ENCODE measurements at regions not wholly inside any gene's neighbourhood (a gene's known extent, or its start where the extent isn't known, plus 50 kb on each side); places are given as distances from the start of the nearest gene placed in this dataset.

GRCh38 chr2:104388296-104388695 is 465.6 kb upstream of the POU3F3 start:
- TF ChIP-seq GATA1 (IDR thresholded peaks at IDR 0.05; ENCODE audit: low read depth, low read length) (no peak), POLR2A (IDR thresholded peaks at IDR 0.05; ENCODE audit: low read length) (no peak)
